GM12873 (cell line): ENCODE measurements at regions not wholly inside any gene's neighbourhood (a gene's known extent, or its start where the extent isn't known, plus 50 kb on each side); places are given as distances from the start of the nearest gene placed in this dataset.

Source experiments
- TF ChIP-seq, protein P1 (sequence below): IDR thresholded peaks from 2 replicates; pipeline ENCODE4 v1.5.1; 2012; ENCODE audit warnings: low read depth, mild to moderate bottlenecking, moderate library complexity, low read length, control low read depth; ENCODE audit not compliant: insufficient read depth; ENCODE audit errors: missing control alignments

DNA sequence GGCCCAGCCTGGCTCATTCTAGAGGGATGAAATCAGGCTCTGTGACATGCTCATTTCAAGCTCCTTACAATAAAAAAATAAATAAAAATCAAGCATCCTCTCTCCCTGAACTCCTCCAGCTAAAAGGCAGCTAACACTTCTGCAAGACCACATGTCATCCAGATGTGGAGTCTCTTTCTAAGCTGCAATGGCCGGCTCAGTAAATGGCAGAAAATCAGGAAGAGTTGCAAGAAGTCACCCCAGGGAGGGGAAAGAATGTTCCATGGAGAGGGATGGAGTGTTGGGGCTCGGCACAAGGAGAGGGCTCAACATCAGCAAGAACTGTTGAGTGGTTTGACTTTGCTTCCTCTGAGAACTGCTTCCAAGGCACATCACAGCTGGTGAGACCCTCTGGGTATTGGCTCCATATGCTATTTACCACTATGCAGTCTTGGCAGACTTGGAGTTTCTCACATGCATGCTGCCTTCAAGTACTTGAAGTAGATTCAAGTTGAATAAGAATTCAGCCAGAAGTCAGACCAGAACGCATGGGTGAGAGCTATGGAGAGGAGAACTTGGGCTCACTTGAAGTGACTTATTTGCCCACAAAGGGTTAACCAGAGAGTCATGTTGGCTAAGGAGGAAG lies 689.0 kb downstream of the NTRK3 start:
- TF ChIP-seq, protein P1, sequence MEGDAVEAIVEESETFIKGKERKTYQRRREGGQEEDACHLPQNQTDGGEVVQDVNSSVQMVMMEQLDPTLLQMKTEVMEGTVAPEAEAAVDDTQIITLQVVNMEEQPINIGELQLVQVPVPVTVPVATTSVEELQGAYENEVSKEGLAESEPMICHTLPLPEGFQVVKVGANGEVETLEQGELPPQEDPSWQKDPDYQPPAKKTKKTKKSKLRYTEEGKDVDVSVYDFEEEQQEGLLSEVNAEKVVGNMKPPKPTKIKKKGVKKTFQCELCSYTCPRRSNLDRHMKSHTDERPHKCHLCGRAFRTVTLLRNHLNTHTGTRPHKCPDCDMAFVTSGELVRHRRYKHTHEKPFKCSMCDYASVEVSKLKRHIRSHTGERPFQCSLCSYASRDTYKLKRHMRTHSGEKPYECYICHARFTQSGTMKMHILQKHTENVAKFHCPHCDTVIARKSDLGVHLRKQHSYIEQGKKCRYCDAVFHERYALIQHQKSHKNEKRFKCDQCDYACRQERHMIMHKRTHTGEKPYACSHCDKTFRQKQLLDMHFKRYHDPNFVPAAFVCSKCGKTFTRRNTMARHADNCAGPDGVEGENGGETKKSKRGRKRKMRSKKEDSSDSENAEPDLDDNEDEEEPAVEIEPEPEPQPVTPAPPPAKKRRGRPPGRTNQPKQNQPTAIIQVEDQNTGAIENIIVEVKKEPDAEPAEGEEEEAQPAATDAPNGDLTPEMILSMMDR, result no peak

DNA sequence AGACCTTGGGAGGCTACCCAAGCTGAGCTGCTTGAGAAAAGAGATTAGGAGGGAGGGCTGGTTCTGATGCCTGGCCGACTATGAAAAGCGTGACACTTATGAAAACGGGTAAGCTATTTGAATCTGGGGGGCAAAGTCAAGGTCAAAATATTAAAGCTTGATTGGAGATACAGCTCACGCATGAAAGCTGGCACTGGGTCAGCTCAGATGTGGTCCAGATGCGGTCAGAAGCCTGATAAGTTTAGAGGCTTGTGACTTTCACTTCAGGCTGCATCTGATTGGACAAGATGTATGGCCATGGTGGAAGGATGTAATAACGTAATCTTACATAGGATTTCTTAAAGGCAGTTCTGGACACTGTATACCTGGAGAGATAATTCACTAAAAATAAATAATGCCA lies 690.3 kb downstream of the NTRK3 start:
- TF ChIP-seq, protein P1, result no peak

DNA sequence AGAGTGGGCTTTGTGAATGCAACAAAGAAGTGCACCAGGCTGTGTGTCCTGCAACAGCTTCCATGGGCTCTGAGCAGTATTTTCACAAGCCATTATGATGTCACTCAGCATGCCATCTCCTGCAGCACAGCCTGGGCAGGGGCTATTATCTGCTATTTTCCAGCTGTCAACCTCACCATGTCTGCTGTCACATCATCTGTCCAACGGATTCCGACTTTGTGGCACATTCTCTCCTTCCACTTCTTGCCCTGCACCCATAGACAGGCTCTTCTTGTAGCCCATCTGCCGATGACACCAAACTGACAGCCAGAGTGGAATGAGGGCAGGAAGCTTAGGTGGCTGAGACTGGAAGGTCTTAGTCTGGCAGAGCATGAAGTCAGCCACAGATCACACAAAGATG lies 691.9 kb downstream of the NTRK3 start:
- TF ChIP-seq, protein P1, result no peak

DNA sequence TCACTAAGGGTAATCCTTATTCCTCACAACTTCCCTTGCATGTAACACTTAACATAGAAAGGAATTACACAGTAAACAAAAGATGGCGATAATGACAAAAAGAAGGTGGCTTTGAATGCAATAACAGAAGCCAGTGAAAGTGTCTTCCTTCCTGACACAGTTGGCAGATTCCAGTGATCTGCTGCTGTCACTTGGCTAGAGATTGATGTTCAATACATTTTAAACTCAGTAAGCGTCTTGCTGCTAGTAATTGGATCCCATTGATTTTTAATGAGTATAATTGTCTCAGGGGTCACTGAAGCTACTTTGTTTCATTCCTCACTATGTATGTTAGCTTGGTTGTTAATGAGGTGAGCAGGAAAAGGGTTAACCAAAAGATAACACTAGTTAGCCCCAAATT lies 692.7 kb downstream of the NTRK3 start:
- TF ChIP-seq, protein P1, result no peak

DNA sequence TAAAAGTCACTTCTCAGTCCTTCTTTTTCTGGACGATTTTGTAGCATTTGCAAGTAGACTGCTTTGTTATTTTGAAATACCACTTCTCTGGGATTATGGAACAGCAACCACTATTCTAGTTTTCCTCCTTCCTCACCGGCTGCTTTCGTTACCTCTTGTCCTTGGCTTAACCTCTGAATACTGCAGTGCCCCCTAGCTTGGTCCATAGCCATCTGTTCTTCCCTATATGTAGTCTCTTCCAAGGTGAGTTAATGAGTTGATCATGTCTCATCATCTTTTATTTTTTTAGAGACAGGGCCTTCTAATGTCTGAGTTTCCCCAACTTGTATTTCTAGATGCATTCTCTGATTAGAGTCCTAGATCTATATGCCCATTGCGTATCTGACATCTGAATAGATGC lies 694.3 kb downstream of the NTRK3 start:
- TF ChIP-seq, protein P1, result no peak

DNA sequence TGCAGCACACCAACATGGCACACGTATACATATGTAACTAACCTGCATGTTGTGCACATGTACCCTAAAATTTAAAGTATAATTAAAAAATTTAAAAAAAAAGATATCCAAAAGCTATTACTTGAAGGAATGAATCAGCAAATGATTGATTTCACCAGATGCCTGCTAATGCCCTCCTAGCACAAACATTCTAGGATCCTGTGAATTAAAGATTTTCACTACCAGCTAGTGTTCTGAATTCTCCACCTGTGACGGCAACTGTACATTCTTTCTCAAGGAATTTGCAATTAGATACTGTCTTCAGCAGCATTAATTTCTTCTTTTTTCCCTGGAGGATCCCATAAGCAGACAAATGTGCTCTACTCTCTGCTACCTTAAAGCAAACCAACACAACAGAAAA lies 694.9 kb downstream of the NTRK3 start:
- TF ChIP-seq, protein P1, result no peak

DNA sequence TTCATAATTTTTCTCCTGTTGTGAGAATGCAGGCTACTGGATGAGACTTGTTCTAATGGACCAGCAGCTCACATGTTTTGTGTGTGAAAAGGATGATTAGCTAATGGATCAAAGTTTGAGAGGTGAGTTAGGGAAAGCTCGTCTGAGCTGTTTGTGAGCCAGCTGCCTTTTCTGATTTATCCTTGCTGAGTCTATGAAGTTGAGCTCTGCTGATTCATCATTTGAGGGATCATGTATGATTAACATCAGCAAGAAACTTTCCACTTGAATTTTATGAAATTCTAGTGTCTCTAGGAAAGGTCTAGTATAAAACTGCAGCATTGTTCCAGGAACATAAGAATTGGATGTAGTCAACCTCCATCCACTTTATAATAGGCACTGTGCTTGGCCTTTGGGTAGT lies 698.7 kb downstream of the NTRK3 start:
- TF ChIP-seq, protein P1, result no peak
